ENCODE measurements at regions not wholly inside any gene's neighbourhood (a gene's known extent, or its start where the extent isn't known, plus 50 kb on each side); places are given as distances from the start of the nearest gene placed in this dataset.

DNA sequence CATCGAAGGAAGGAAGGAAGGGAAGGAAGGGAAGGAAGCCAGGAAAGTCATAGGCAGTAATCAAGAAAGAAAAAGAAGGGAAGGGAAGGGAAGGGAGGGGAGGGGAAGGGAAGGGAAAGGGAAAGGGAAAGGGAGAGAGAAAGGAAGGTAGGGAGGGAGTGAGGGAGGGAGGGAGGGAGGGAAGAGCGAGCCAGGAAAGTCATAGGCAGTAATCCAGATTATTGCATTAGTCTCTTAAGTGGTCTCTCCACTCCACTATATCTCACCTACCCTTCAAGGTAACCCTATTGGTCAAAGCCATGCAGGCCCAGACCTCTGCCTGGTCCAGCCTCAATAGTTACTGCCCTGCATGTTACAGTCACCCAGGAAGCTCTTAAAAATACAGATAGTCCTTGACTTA lies 106.2 kb upstream of the RAP2B start:
- TF ChIP-seq, protein P1, sequence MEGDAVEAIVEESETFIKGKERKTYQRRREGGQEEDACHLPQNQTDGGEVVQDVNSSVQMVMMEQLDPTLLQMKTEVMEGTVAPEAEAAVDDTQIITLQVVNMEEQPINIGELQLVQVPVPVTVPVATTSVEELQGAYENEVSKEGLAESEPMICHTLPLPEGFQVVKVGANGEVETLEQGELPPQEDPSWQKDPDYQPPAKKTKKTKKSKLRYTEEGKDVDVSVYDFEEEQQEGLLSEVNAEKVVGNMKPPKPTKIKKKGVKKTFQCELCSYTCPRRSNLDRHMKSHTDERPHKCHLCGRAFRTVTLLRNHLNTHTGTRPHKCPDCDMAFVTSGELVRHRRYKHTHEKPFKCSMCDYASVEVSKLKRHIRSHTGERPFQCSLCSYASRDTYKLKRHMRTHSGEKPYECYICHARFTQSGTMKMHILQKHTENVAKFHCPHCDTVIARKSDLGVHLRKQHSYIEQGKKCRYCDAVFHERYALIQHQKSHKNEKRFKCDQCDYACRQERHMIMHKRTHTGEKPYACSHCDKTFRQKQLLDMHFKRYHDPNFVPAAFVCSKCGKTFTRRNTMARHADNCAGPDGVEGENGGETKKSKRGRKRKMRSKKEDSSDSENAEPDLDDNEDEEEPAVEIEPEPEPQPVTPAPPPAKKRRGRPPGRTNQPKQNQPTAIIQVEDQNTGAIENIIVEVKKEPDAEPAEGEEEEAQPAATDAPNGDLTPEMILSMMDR (IDR thresholded peaks at IDR 0.05) = no peak
- TF ChIP-seq POLR2A (IDR thresholded peaks at IDR 0.05) = no peak
- no peak for TF ChIP-seq POLR2AphosphoS5 (IDR thresholded peaks at IDR 0.05)
- TF ChIP-seq EP300 (IDR thresholded peaks at IDR 0.05) = no peak
